ENCODE measurements at regions not wholly inside any gene's neighbourhood (a gene's known extent, or its start where the extent isn't known, plus 50 kb on each side); places are given as distances from the start of the nearest gene placed in this dataset.

DNA sequence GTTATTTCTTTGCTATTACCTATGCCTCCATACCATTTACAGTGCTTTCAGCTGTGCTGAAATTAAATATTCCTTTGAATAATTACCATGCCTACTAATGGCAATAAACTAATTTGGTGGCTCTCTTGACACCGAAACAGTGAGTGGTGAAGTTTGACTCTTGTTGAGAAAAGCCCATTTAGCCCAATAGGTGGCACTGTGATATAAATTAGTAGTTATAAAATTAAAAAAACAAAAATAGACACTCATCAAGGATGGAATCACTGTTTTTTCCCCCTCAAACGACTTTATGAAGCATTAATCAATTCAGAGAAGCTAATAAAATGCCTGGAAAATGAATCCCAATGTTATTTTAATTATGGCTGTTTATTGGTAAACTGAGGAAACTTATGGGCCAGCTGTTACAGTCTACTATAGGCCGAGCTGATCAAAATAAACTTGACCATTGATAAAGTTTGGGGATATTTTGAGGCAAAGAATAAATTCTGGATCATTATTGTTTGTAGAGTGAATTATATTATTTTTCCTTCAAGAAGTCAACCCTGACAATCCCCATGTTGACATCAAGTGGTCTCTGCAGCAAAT, 339.6 kb downstream of the TRIB2 start:
- TF ChIP-seq POLR2A (IDR thresholded peaks at IDR 0.05): no peak
- TF ChIP-seq, protein P1, sequence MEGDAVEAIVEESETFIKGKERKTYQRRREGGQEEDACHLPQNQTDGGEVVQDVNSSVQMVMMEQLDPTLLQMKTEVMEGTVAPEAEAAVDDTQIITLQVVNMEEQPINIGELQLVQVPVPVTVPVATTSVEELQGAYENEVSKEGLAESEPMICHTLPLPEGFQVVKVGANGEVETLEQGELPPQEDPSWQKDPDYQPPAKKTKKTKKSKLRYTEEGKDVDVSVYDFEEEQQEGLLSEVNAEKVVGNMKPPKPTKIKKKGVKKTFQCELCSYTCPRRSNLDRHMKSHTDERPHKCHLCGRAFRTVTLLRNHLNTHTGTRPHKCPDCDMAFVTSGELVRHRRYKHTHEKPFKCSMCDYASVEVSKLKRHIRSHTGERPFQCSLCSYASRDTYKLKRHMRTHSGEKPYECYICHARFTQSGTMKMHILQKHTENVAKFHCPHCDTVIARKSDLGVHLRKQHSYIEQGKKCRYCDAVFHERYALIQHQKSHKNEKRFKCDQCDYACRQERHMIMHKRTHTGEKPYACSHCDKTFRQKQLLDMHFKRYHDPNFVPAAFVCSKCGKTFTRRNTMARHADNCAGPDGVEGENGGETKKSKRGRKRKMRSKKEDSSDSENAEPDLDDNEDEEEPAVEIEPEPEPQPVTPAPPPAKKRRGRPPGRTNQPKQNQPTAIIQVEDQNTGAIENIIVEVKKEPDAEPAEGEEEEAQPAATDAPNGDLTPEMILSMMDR (IDR thresholded peaks at IDR 0.05): peak in 3 of 6 experiments; percentile 18 to 24 (median 21)
- Histone ChIP-seq H3K9me3 (no peaks in the 10 kb centered on the region), H3K4me1 (no peaks in the 10 kb centered on the region), H3K4me3 (no peak overlapping the region), H3K36me3 (no peaks in the 10 kb centered on the region), H3K27me3 (no peaks in the 10 kb centered on the region), H3K27ac (no peak overlapping the region)
- DNase-seq: no peak

DNA sequence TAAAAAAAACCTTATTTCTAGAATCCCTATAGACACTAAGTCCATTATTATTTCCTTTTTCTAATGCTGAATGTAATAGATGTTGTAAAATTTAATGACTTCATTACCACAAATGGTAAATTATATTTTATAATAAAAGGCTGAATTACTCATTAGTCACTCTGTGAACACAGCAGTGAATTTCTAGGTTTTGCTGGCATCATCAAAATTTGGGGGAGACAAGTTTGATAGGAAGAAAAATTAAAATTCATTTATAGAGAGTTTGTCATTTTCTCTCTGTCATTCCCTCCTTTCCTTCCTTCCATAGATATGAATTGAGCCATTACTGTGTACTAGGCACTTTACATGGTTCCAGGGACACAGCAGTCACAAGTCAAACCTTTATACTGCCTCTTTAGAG, 340.9 kb downstream of the TRIB2 start:
- TF ChIP-seq, protein P1 (IDR thresholded peaks at IDR 0.05): no peak
- DNase-seq: no peak
- Histone ChIP-seq H3K36me3 (no peaks in the 10 kb centered on the region), H3K27me3 (no peaks in the 10 kb centered on the region), H3K27ac (no peak overlapping the region), H3K4me1 (no peaks in the 10 kb centered on the region), H3K4me3 (no peak overlapping the region), H3K9me3 (no peaks in the 10 kb centered on the region)

DNA sequence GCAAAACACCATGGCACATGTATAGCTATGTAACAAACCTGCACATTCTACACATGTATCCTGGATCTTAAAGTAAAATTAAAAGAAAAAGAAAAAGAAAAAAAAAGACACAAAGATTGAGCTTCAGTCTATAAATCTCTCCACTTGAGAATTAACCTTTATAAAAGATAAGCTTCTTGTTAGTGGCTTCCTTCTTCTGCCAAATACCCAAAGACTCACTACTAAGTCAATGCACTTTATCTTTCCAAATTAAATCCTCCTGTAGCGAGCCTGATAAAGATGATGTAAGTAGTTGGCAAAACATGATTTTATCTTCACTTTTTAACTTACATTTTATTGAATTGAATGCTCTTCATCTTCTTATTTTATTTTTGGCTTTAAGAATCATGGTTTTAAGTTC, 349.9 kb downstream of the TRIB2 start:
- Histone ChIP-seq H3K27ac (no peak overlapping the region), H3K9me3 (no peaks in the 10 kb centered on the region), H3K4me3 (no peak overlapping the region), H3K36me3 (no peaks in the 10 kb centered on the region), H3K4me1 (no peaks in the 10 kb centered on the region), H3K27me3 (no peaks in the 10 kb centered on the region)
- TF ChIP-seq, protein P1 (IDR thresholded peaks at IDR 0.05): no peak
- no peak for TF ChIP-seq POLR2A (IDR thresholded peaks at IDR 0.05)
- no peak for DNase-seq

DNA sequence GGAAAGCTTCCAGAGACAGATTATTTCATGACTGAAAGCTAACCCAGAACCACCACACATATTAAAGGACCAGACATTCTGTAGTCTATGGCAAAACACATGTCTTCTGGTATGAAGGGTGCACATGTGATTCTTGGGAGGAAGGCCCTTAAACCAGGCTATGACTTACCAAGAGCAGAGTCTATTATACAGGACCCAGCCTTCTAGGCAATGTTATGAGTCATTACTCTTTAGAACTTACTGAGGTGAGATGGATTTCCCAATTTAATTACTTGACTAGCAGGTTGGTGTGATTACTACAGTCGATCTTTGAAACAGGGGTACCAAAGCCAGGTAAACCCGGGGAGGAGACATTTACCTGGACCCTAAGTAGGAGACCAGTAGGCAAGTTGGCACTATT, 350.8 kb downstream of the TRIB2 start:
- H3K36me3 ChIP-seq: no peaks in the 10 kb centered on the region
- H3K4me3 ChIP-seq: no peak overlapping the region
- H3K4me1 ChIP-seq: no peaks in the 10 kb centered on the region
- H3K9me3 ChIP-seq: no peaks in the 10 kb centered on the region
- no peak overlapping the region for H3K27ac ChIP-seq
- no peaks in the 10 kb centered on the region for H3K27me3 ChIP-seq
- no peak for DNase-seq
- TF ChIP-seq, protein P1 (IDR thresholded peaks at IDR 0.05): no peak
- TF ChIP-seq POLR2A (IDR thresholded peaks at IDR 0.05): no peak

DNA sequence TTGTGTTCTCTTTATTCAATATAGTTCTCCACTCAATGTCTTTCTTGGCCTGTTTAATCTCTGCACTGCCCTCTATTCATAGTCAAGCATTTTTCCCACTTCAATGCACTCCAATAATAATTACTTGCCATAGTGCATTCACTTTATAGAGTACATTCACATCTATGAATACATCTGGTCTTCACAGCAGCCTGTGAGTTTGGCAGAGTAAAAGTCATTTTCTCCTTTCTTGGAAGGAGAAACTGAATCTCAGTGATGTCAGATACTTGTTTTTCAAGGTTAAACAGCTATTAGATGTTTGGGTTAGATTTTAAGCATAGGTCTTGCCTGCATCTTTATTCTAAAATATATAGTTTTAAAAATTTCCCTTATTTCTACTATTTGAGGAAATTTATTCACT, 373.2 kb downstream of the TRIB2 start:
- no peak for DNase-seq
- H3K4me3 ChIP-seq: no peak overlapping the region
- no peaks in the 10 kb centered on the region for H3K36me3 ChIP-seq
- H3K27ac ChIP-seq: no peak overlapping the region
- H3K9me3 ChIP-seq: no peaks in the 10 kb centered on the region
- no peak for TF ChIP-seq POLR2A (IDR thresholded peaks at IDR 0.05)
- TF ChIP-seq, protein P1 (IDR thresholded peaks at IDR 0.05): no peak
- H3K4me1 ChIP-seq: no peaks in the 10 kb centered on the region
- no peaks in the 10 kb centered on the region for H3K27me3 ChIP-seq

DNA sequence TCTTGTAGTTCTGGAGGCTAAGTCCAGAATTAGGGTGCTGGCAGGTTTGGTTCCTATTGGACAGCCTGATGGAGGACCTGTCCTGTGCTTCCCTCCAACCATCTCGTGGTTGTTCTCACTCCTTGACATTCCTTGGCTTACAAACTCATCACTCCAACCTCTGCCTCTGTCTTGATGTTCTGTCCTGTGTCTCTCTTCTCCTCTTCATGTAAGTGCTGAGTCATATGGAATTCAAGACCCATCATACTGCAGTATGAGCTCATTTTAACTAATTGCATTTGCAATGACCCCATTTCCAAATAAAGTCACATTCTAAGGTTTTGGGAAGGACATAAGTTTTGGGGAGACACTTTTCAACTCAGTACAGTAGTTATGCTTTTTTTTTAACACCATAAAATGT, 374.7 kb downstream of the TRIB2 start:
- no peaks in the 10 kb centered on the region for H3K36me3 ChIP-seq
- H3K4me3 ChIP-seq: no peak overlapping the region
- no peaks in the 10 kb centered on the region for H3K27me3 ChIP-seq
- no peak for DNase-seq
- H3K27ac ChIP-seq: no peak overlapping the region
- TF ChIP-seq POLR2A (IDR thresholded peaks at IDR 0.05): no peak
- TF ChIP-seq, protein P1 (IDR thresholded peaks at IDR 0.05): no peak
- no peaks in the 10 kb centered on the region for H3K4me1 ChIP-seq
- H3K9me3 ChIP-seq: no peaks in the 10 kb centered on the region

All from Peyer's patch (tissue), 4 donors.